Fibroblast of peridontal ligament (primary cell): ENCODE measurements at regions not wholly inside any gene's neighbourhood (a gene's known extent, or its start where the extent isn't known, plus 50 kb on each side); places are given as distances from the start of the nearest gene placed in this dataset.

ENCODE experiments used
- DNase-seq: peaks from one replicate; pipeline ENCODE4 v3.0.0-alpha.2; 2010; ENCODE audit errors: extremely low read depth

GRCh38 chr18:67590571-67591141 lies 74.1 kb upstream of the DSEL start:
- peak; percentile 70 for DNase-seq

GRCh38 chr18:67589325-67589724 lies 72.8 kb upstream of the DSEL start:
- no peak for DNase-seq

- no peak for DNase-seq
Observed at GRCh38 chr18:67586101-67586500, 69.6 kb upstream of the DSEL start.

- no peak for DNase-seq
Observed at GRCh38 chr18:67583621-67584020, 67.1 kb upstream of the DSEL start.

GRCh38 chr18:67582488-67582887 lies 66.0 kb upstream of the DSEL start:
- DNase-seq: no peak

- DNase-seq: no peak
Observed at GRCh38 chr18:67581178-67581577, 64.7 kb upstream of the DSEL start.

- DNase-seq: peak; percentile 53
Observed at GRCh38 chr18:67577386-67577785, 60.9 kb upstream of the DSEL start.

GRCh38 chr18:67574749-67575148 lies 58.2 kb upstream of the DSEL start:
- DNase-seq: no peak

- no peak for DNase-seq
Observed at GRCh38 chr18:67568166-67568565, 51.6 kb upstream of the DSEL start.
